ENCODE measurements at regions not wholly inside any gene's neighbourhood (a gene's known extent, or its start where the extent isn't known, plus 50 kb on each side); places are given as distances from the start of the nearest gene placed in this dataset.
"Not testable (repeated sequence)": the region's sequence is repeated elsewhere in the genome, so short reads cannot be mapped to it uniquely, and the experiment has no call there.

DNA sequence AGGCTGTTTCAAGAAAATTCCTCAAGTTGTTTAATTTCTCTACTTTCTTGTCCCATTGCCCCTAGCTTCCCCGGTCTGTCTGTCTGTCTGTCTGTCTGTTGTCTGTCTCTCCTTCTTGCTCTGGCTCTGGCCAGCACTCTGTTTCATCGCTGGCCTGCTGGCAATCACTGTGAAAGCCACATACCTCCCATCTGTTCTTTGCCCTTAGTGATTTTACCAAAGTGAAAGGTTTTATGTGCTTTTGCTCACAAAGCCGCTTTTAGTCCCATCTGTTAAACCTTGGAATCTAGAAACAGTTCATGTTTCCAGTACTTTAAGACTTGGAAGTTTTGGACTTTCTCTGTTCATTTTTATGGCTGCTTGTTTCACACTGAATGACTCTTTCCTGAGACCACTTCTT is 87.8 kb upstream of the EXOC2 start:
- Mint-ChIP-seq H3K9me3 (no peaks in the 10 kb centered on the region), H3K36me3 (ENCODE audit: insufficient read depth) (no peaks in the 10 kb centered on the region), H3K4me3 (no peak overlapping the region), H3K27me3 (ENCODE audit: low read depth) (peaks cover 14% of the 10 kb centered on the region), H3K4me1 (ENCODE audit: low read depth) (no peaks in the 10 kb centered on the region)
- no peak for DNase-seq
- ATAC-seq: no peak

DNA sequence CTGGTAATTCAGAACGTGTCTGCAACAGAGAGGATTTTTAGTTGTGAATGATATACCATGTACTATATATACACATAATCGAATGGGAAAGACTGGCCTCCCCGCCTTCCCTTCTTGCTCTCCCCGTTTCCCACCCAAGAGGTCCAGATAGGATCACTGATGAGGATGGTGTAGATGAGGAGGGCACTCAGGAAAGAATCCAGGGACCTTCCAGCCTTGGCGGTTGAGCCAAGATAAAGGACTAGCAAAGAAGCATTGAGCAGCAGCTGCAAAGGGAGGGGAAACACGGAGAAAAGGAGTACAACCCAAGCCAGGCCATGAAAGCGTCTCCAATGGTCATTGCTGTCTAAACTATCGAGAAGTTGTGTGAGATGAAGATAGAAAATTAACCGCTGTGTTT is 84.0 kb upstream of the EXOC2 start:
- Mint-ChIP-seq H3K9me3 (no peaks in the 10 kb centered on the region), H3K4me3 (no peak overlapping the region)

DNA sequence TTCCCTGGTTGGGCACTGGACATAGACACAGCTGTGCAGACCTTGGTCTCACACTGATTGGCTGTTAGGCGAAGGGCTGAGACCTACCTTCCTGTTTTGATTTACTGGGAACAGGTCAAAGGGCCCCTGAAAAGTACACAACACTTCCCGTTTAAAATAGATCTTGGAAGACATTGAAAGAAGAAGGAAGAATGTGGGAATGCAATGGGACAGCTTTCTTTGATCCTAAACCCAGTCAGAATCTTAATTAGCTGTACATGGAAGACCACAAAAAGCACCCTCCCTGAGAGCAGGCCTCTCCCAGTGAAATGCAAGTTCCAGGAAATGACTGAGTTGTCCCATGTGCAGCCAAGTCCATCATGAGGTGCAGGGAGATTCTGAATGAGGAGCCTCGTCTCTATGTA is 83.6 kb upstream of the EXOC2 start:
- H3K9me3 Mint-ChIP-seq: peaks cover 3% of the 10 kb centered on the region
- no peak for DNase-seq
- no peak for ATAC-seq
- peaks cover 28% of the 10 kb centered on the region for H3K27me3 Mint-ChIP-seq (ENCODE audit: low read depth)
- H3K4me3 Mint-ChIP-seq: no peak overlapping the region
- H3K4me1 Mint-ChIP-seq (ENCODE audit: low read depth): no peaks in the 10 kb centered on the region
- no peaks in the 10 kb centered on the region for H3K36me3 Mint-ChIP-seq (ENCODE audit: insufficient read depth)

More for the DNA sequence above, 84.0 kb upstream of the EXOC2 start:
- no peaks in the 10 kb centered on the region for H3K36me3 Mint-ChIP-seq (ENCODE audit: insufficient read depth)
- H3K4me1 Mint-ChIP-seq (ENCODE audit: low read depth): no peaks in the 10 kb centered on the region
- ATAC-seq: no peak
- no peak for DNase-seq
- peaks cover 25% of the 10 kb centered on the region for H3K27me3 Mint-ChIP-seq (ENCODE audit: low read depth)

DNA sequence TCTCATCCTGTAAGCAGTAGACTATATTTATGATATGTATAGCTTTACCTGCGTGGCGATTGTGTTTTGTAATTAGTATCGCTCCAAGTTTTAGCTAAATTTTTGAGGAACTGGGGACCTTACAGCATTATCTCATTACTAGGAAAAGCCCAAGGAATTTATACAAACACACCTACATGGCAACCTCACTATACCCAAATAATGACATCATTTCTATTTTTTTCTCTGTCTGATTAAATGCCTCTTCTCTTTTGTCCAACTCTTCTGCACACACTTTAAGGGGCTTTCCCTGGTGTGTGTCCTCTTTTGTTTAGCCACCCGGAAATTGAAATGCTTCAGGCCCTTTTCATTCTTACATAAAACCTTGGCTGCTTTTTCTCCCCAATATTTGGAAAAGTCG is 82.9 kb upstream of the EXOC2 start:
- Mint-ChIP-seq H3K27me3 (ENCODE audit: low read depth) (peaks cover 28% of the 10 kb centered on the region), H3K4me3 (no peak overlapping the region), H3K4me1 (ENCODE audit: low read depth) (no peaks in the 10 kb centered on the region), H3K9me3 (peaks cover 3% of the 10 kb centered on the region), H3K36me3 (ENCODE audit: insufficient read depth) (no peaks in the 10 kb centered on the region)
- DNase-seq (no peak), ATAC-seq (no peak)

DNA sequence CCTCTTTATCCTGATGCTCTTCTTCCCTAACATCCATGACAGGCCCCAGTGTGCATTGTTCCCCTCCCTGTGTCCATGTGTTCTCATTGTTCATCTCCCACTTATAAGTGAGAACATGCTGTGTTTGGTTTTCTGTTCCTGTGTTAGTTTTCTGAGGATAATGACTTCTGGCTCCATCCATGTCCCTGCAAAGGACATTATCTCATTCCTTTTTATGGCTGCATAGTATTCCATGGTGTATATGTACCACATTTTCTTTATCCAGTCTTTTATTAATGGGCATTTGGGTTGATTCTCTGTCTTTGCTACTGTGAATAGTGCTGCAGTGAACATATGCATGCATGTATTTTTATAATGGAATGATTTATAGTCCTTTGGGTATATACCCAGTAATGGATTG is 78.7 kb upstream of the EXOC2 start:
- not testable (repeated sequence) for H3K4me3 Mint-ChIP-seq; H3K9me3 Mint-ChIP-seq; ATAC-seq; H3K4me1 Mint-ChIP-seq (ENCODE audit: low read depth); H3K36me3 Mint-ChIP-seq (ENCODE audit: insufficient read depth); DNase-seq
- H3K27me3 Mint-ChIP-seq (ENCODE audit: low read depth): peaks cover 30% of the 10 kb centered on the region

DNA sequence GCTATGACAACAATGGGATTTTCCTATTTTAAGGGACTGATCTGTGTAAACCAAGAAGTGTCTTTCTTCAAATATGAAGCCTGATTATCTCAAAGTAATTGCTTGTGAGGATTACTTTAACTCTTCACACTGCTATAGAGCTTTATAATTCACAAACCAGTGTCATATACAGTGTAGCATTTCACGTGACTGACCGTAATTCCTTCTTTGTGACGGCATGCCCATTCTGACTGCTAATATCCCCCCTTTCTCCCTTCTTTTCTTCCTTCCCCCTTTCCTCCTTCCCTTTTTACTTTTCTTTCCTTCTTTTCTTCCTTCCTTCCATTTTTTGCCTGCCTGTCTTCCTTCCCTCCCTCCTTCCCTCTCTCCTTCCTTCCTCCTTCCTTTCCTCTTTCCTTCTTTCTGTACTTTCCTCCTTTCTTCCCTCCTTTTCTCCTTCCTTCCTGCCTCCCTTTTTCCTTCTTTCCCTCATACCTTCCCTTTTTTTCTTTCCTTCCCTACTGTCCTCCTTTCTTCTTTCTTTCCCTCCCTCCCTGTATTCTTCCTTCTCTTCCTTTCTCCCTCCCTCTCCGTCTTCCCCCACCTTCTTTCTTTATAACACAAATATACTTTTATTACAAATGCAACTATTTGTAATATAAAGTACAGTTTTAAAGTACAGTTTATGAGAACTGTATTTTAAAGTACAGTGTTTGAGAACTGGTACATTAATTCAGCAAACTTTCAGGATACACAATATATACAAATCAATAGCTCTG is 75.0 kb upstream of the EXOC2 start:
- no peaks in the 10 kb centered on the region for H3K36me3 Mint-ChIP-seq (ENCODE audit: insufficient read depth)
- DNase-seq (no peak), ATAC-seq (no peak)
- no peak overlapping the region for H3K4me3 Mint-ChIP-seq
- H3K9me3 Mint-ChIP-seq: peaks cover 3% of the 10 kb centered on the region
- no peaks in the 10 kb centered on the region for H3K4me1 Mint-ChIP-seq (ENCODE audit: low read depth)
- peaks cover 25% of the 10 kb centered on the region for H3K27me3 Mint-ChIP-seq (ENCODE audit: low read depth)

- Mint-ChIP-seq H3K9me3 (peaks cover under 1% of the 10 kb centered on the region), H3K27me3 (ENCODE audit: low read depth) (peaks cover 23% of the 10 kb centered on the region), H3K36me3 (ENCODE audit: insufficient read depth) (no peaks in the 10 kb centered on the region), H3K4me1 (ENCODE audit: low read depth) (no peaks in the 10 kb centered on the region), H3K4me3 (no peak overlapping the region)
- ATAC-seq (no peak), DNase-seq (no peak)
These were observed 73.7 kb upstream of the EXOC2 start for GRCh38 chr6:766625-767024.

DNA sequence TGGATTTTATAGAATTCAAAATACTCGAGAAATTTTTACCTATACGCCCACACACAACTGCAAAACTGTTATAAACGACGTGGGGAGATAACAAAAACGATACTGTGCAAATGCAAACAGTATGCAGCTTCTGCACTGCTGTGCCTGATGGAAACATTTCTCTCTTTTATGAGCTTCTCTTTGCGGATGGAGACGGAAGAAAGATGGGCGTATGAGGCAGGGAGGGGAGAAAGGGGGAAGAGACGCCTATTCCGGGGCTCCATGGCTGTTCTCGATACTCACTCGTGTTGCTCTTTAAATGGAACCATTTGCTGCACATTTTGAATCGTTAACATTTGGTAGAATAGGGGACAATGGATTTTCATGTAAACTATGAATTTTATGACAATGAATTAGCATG is 69.1 kb upstream of the EXOC2 start:
- Mint-ChIP-seq H3K27me3 (ENCODE audit: low read depth) (peaks cover 13% of the 10 kb centered on the region), H3K36me3 (ENCODE audit: insufficient read depth) (peaks cover 1% of the 10 kb centered on the region), H3K9me3 (no peaks in the 10 kb centered on the region), H3K4me3 (no peak overlapping the region), H3K4me1 (ENCODE audit: low read depth) (no peaks in the 10 kb centered on the region)
- ATAC-seq (no peak), DNase-seq (no peak)

DNA sequence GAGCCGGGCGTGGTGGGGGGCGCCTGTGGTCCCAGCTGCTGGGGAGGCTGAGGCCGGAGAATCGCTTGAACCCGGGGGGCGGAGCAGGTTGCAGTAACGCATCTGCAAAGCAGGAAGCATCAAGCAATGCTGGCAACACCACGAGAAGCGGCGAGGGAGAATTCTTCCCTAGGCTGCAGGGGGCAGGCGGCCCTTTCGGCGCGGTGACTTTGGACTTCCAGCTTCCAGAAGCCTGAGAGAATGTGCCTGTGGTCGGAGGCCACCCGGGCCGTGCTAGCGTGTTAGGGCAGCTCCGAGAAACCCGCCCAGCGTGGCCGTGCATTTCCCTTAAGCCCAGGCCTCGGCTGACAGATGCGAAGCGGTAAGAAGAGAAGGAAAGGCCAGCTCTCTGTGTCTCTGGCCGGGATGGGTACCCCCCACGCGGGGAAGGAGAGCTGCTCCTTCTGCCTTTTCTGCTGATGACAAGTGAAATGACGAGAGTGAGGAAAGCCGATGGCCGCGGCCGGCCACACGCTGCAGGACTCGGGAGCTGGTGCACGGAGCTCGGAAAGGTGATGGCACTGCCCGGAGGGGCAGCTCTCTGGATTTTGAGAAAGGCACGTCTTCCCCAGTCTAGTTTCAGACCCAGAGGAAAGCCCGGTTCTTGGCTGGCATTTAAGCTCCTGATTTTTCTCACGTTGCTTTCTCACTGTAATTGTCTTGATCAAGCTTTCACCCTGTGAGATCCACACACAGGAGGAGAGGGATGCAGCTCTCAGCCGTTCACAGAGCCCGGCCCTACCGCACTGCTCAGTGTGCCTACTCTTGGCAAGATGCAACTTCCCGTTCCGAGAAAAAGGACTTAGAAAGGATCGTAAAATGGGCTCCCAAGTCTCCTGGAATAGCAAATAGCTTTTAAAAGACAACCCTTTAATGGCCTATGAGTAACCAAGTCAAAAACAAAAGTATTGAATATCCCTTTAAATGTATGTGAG is 68.3 kb upstream of the EXOC2 start:
- no peaks in the 10 kb centered on the region for H3K4me1 Mint-ChIP-seq (ENCODE audit: low read depth)
- DNase-seq: no peak
- H3K9me3 Mint-ChIP-seq: no peaks in the 10 kb centered on the region
- ATAC-seq: no peak
- H3K27me3 Mint-ChIP-seq (ENCODE audit: low read depth): peaks cover 10% of the 10 kb centered on the region
- peaks cover 1% of the 10 kb centered on the region for H3K36me3 Mint-ChIP-seq (ENCODE audit: insufficient read depth)
- no peak overlapping the region for H3K4me3 Mint-ChIP-seq

DNA sequence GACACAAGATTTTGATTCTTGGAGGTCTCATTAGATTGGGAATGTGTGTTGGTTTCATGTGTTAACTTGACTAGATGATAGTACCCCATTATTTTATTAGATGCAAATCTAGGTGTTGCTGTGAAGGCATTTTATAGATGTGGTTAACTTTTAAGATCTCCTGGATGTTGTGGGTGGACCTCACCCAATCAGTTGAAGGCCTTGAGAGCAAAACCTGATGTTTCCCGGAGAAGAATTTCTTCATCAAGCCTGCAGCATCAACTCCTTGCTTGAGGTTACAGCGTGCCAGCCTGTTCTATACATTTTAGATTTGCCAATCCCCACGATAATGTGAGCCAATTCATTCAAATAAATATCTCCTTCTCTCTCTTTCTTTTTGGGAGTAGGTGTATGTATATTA is 66.8 kb upstream of the EXOC2 start:
- Mint-ChIP-seq H3K36me3 (ENCODE audit: insufficient read depth) (peaks cover 1% of the 10 kb centered on the region), H3K9me3 (no peaks in the 10 kb centered on the region), H3K4me3 (no peak overlapping the region), H3K4me1 (ENCODE audit: low read depth) (no peaks in the 10 kb centered on the region), H3K27me3 (ENCODE audit: low read depth) (peaks cover 6% of the 10 kb centered on the region)
- no peak for DNase-seq
- no peak for ATAC-seq

DNA sequence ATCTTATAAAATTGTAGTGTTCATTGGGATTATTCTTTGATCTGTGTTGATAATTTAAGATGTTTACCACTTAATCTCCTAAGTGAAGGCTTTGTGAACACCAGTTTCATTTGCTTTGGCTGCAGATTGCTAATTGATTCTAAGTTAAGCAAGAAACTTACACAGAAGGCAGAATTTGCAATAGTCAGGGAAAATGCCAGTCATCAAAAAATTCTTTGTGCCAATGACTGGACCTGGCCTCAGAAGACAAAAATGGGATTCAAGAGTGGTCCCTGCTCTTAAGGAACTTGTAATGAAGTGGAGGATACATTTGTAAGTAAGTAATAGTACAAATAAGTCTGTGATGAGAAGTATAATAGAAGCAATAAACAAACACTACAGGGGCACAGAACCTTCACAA is 63.3 kb upstream of the EXOC2 start:
- Mint-ChIP-seq H3K36me3 (ENCODE audit: insufficient read depth) (peaks cover 1% of the 10 kb centered on the region), H3K4me3 (no peak overlapping the region), H3K4me1 (ENCODE audit: low read depth) (no peaks in the 10 kb centered on the region), H3K27me3 (ENCODE audit: low read depth) (no peaks in the 10 kb centered on the region), H3K9me3 (no peaks in the 10 kb centered on the region)
- ATAC-seq (no peak), DNase-seq (no peak)

- Mint-ChIP-seq H3K36me3 (ENCODE audit: insufficient read depth) (no peaks in the 10 kb centered on the region), H3K27me3 (ENCODE audit: low read depth) (peaks cover 2% of the 10 kb centered on the region), H3K9me3 (no peaks in the 10 kb centered on the region), H3K4me3 (no peak overlapping the region), H3K4me1 (ENCODE audit: low read depth) (no peaks in the 10 kb centered on the region)
- no peak for DNase-seq
- no peak for ATAC-seq
These were observed 61.3 kb upstream of the EXOC2 start for GRCh38 chr6:754202-754601.

GRCh38 chr6:753486-753885 is 60.5 kb upstream of the EXOC2 start:
- Mint-ChIP-seq H3K27me3 (ENCODE audit: low read depth) (peaks cover 2% of the 10 kb centered on the region), H3K4me1 (ENCODE audit: low read depth) (no peaks in the 10 kb centered on the region), H3K9me3 (no peaks in the 10 kb centered on the region), H3K36me3 (ENCODE audit: insufficient read depth) (no peaks in the 10 kb centered on the region), H3K4me3 (no peak overlapping the region)
- DNase-seq (no peak), ATAC-seq (no peak)

GRCh38 chr6:752438-752837 is 59.5 kb upstream of the EXOC2 start:
- Mint-ChIP-seq H3K4me3 (no peak overlapping the region), H3K36me3 (ENCODE audit: insufficient read depth) (no peaks in the 10 kb centered on the region), H3K9me3 (no peaks in the 10 kb centered on the region), H3K27me3 (ENCODE audit: low read depth) (peaks cover 2% of the 10 kb centered on the region), H3K4me1 (ENCODE audit: low read depth) (no peaks in the 10 kb centered on the region)
- ATAC-seq: no peak
- no peak for DNase-seq

DNA sequence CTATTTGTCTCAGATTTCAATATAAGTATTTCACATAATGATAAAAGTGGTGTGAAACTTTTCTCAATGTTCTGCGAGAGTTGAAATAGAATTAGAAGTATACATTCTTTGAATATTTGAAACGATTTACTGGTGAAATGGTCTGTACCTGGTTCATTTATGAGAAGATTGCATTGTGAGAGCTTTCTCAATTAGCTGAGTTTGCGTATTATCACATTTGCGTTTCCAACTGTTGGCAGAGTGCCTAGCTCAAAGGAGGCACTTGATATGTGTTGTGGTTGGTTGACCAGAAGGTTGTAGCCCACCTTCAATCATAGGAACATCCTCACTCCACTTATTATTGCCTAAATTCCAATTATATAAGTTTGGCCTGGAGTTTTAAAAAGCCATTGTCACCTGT is 58.8 kb upstream of the EXOC2 start:
- H3K4me1 Mint-ChIP-seq (ENCODE audit: low read depth): no peaks in the 10 kb centered on the region
- peaks cover 2% of the 10 kb centered on the region for H3K27me3 Mint-ChIP-seq (ENCODE audit: low read depth)
- no peak for ATAC-seq
- no peak overlapping the region for H3K4me3 Mint-ChIP-seq
- H3K36me3 Mint-ChIP-seq (ENCODE audit: insufficient read depth): no peaks in the 10 kb centered on the region
- H3K9me3 Mint-ChIP-seq: no peaks in the 10 kb centered on the region
- DNase-seq: no peak

Measured in activated T-cell treated with anti-CD3 and anti-CD28 coated beads, Interleukin-2, amount 50 U/mL, for 4 hours (primary cell).